ENCODE measurements at regions not wholly inside any gene's neighbourhood (a gene's known extent, or its start where the extent isn't known, plus 50 kb on each side); places are given as distances from the start of the nearest gene placed in this dataset.

DNA sequence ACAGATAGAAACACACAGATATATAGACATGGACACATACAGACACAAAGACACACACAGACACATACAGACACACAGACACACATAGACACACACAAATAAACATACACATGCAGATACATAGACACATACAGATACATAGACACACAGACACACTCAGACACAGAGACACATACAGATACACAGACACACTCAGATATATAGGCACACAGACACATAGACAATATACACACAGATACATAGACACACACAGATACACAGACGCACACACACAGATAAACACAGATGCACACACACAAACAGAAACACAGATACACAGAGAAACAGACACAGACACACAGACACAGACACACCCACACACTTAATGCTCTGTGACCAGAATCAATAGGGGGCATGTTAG lies 156.8 kb downstream of the IRX2 start:
- DNase-seq (ENCODE audit: extremely low read depth, low read depth): no peak
- TF ChIP-seq, protein P1, sequence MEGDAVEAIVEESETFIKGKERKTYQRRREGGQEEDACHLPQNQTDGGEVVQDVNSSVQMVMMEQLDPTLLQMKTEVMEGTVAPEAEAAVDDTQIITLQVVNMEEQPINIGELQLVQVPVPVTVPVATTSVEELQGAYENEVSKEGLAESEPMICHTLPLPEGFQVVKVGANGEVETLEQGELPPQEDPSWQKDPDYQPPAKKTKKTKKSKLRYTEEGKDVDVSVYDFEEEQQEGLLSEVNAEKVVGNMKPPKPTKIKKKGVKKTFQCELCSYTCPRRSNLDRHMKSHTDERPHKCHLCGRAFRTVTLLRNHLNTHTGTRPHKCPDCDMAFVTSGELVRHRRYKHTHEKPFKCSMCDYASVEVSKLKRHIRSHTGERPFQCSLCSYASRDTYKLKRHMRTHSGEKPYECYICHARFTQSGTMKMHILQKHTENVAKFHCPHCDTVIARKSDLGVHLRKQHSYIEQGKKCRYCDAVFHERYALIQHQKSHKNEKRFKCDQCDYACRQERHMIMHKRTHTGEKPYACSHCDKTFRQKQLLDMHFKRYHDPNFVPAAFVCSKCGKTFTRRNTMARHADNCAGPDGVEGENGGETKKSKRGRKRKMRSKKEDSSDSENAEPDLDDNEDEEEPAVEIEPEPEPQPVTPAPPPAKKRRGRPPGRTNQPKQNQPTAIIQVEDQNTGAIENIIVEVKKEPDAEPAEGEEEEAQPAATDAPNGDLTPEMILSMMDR (IDR thresholded peaks at IDR 0.05; ENCODE audit: low read depth, low read length): no peak

DNA sequence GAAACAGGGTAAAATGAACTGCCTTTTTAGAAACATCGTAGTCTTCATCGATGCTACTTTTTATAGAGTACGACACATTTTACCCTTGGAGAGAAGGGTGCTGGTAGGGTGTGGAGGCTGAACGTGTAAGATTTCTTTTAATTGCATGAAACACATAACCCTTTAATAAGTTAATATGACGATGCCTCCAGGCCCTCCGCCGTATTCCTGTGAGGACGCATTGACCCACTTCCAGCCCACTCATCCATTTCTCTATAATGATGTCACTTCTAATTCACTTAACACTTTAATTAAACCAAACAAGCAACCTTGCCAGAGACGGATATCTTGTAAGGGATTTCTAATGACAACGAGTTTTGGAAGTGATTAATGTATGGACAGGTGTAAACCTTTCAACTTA lies 158.7 kb downstream of the IRX2 start:
- TF ChIP-seq, protein P1 (IDR thresholded peaks at IDR 0.05; ENCODE audit: low read depth, low read length): no peak
- no peak for DNase-seq (ENCODE audit: extremely low read depth, low read depth)

DNA sequence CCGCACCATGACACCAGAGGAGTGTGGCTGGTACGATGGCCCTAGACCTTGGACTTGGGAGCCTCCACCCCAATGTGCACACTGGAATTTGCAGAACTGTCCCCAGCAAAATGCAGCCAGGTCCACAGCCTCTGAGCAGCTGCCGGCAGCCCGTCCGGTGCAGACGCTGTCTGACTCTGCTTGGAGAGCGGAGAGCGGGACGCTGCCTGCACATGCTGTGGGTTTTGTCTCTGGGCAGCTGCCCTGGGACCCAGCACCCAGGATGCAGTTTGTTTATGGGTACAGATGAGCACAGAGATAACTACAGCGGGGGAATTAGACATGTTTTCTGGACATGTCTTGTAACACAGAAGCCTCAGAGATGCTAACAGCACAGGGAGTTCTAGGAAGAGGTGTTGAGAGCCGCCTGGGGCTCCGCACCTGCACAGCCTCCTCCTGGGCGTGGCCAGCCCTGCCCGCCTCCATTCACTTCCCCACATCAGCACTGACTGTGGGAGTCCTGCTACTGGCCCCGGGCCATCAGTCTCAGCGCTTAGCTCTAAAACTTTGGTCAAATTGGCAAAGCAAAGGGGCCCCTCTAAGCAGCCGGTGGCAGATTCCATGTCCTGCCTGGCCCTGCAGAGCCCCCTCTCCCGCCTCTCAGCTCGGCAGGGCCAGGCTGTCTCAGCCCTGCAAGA lies 159.6 kb downstream of the IRX2 start:
- no peak for DNase-seq (ENCODE audit: extremely low read depth, low read depth)
- TF ChIP-seq, protein P1 (IDR thresholded peaks at IDR 0.05; ENCODE audit: low read depth, low read length): no peak

DNA sequence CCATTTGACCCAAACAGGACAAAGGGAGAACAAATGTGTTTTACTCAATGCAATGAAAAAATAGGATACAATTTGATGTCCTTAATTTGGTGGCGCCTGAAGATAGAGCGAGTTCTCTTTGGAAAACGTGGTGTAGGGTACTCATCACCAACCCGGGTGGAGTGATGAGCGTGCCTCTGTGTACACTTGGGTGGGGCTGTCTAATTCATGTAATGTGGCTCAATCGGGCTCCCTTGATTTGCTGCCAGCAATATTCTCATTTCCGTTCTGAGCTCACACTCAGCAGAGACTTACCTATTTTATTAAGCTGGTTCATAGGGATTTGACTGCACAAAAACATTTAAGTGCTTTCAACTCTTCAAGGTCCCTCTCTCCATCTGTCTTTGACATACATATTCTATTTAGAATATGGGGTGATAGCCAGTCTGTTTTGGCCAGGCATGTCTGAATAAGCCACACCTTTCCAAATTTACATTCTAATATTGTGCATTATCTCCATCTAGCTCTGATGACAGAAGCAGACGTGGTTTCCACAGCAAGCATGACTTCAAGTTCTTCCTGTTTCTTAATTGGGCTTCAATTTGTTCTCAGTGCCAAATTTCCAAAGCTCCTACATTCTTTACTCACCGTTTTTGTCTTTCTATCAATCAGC lies 162.5 kb downstream of the IRX2 start:
- TF ChIP-seq, protein P1 (IDR thresholded peaks at IDR 0.05; ENCODE audit: low read depth, low read length): no peak
- no peak for DNase-seq (ENCODE audit: extremely low read depth, low read depth)

DNA sequence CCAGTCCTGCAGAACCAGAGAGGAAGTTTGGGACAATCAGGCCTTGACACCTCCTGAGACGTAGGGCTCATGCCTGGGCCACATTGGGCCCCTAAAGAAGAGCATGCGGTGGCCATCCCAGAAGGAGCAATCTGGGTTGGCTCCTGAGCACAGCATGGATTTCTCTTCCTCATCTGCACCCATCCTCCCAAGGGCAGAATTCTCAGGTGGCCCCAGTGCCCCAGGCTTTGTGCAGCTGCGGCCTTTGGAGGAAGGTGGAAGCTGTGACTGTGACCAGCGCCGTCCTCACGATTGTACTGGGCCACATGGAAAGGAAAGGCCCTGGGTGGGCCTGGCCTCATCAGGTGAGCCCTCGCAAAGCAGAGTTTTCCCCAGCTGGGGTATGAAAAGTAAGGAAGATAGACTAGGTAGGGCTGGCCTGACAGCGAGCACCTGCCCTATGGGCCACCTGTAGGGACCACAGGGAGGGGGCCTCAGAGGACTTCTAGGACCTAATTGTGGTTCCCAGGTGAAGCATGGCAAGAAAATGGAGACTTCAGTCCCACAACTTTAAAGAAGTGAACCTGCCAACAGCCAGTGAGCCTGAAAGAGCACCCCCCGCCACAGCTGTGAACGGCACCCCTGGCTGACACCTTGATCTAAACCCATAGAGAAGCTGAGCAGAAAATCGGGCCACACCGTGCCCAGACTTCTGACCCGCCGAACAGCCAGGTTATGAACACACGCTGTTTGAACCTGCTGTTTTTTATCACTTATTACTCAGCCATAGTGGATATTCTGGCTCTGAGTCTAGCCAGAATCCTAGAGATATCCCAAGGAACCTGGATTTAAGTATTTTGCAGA lies 164.1 kb downstream of the IRX2 start:
- DNase-seq (ENCODE audit: extremely low read depth, low read depth): no peak
- TF ChIP-seq, protein P1 (IDR thresholded peaks at IDR 0.05; ENCODE audit: low read depth, low read length): no peak

DNA sequence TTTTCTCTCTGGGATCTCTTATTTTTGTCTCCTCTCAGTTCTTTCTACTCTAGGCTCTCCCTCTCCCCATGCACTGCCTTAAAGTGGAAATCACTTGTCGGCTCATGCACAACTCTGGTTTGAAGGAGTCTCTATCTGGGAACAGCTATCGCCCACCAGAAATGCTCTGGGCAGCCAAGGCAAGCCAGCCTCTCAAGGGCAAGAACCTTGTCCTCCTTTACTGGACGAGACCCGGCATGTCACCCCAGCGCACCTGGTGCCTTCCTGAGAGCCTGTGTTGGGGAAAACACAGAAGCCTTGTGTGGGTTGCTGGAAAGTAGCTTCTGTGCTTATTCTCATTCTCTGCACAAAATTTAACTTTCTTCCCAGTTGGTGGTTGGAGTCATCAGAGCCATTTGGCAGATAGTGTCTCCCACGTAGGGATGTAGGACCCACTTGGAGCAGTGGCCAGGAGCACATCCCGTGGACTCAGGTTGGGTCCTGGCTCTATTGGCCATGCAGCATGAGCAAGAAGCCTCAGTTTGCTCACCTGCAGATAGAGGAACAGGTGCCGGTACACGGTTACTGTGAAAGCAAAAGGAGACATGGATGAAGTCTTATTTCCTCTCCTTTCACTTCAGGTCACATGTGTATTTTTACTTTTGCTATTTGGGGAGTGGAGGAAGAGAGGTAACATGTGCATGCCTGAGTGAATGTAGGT lies 165.3 kb downstream of the IRX2 start:
- no peak for DNase-seq (ENCODE audit: extremely low read depth, low read depth)
- TF ChIP-seq, protein P1 (IDR thresholded peaks at IDR 0.05; ENCODE audit: low read depth, low read length): no peak

All from AG09319 (cell line).